ENCODE measurements at regions not wholly inside any gene's neighbourhood (a gene's known extent, or its start where the extent isn't known, plus 50 kb on each side); places are given as distances from the start of the nearest gene placed in this dataset.

DNA sequence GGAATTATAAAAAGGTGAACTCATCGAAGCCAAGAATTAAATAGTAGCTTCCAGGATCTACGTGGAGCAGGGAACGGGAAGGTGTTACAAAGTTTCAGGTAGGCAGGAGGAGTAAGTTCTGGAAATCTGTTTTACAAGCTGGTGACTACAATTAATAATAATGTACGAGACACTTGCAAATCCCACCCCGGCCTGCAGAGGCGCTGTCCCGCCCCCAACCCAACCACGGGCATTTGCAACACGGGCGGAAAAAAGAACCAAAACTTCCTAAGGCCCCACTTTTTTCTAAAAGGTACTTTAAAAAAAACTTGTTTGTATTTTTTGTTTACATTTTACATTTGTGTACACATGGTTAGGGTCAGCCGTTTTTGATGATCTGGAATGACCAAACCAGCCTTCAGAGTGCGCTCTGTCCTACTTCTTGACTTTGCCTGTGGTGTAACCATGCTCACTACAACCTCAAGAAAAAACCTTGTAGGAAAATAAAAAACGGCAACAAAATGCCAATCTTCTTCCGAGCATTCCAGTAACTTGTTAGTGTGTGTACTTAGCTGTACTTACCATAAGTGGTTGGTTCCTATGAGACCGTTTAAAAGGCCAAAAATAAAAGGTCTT, 449.6 kb upstream of the B3GAT1 start:
- TF ChIP-seq PTBP1 (IDR thresholded peaks at IDR 0.05; ENCODE audit: low read depth, low read length, poor library complexity, severe bottlenecking) (no peak), SUZ12 (IDR thresholded peaks at IDR 0.05; ENCODE audit: low read depth, low read length) (no peak), ZNF251 (CRISPR knock-in tag; IDR thresholded peaks at IDR 0.05) (no peak), BRCA1 (CRISPR knock-in tag; IDR thresholded peaks at IDR 0.05) (no peak), ZNF83 (CRISPR knock-in tag; IDR thresholded peaks at IDR 0.05; ENCODE audit: borderline replicate concordance) (no peak), SAP130 (CRISPR knock-in tag; IDR thresholded peaks at IDR 0.05; ENCODE audit: low read depth) (no peak), POLR2AphosphoS5 (IDR thresholded peaks at IDR 0.05; ENCODE audit: low read depth, low read length) (no peak), FOXM1 (CRISPR knock-in tag; IDR thresholded peaks at IDR 0.05) (no peak), ZZZ3 (CRISPR knock-in tag; IDR thresholded peaks at IDR 0.05; ENCODE audit: borderline replicate concordance) (no peak), TCF12 (IDR thresholded peaks at IDR 0.05) (no peak), TCF12 (CRISPR knock-in tag; IDR thresholded peaks at IDR 0.05) (no peak), ISL2 (CRISPR knock-in tag; IDR thresholded peaks at IDR 0.05) (no peak), ASH2L (IDR thresholded peaks at IDR 0.05; ENCODE audit: insufficient read length, low read depth, low read length) (no peak)
- TF ChIP-seq, protein P1, sequence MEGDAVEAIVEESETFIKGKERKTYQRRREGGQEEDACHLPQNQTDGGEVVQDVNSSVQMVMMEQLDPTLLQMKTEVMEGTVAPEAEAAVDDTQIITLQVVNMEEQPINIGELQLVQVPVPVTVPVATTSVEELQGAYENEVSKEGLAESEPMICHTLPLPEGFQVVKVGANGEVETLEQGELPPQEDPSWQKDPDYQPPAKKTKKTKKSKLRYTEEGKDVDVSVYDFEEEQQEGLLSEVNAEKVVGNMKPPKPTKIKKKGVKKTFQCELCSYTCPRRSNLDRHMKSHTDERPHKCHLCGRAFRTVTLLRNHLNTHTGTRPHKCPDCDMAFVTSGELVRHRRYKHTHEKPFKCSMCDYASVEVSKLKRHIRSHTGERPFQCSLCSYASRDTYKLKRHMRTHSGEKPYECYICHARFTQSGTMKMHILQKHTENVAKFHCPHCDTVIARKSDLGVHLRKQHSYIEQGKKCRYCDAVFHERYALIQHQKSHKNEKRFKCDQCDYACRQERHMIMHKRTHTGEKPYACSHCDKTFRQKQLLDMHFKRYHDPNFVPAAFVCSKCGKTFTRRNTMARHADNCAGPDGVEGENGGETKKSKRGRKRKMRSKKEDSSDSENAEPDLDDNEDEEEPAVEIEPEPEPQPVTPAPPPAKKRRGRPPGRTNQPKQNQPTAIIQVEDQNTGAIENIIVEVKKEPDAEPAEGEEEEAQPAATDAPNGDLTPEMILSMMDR (CRISPR knock-in tag; IDR thresholded peaks at IDR 0.05), result no peak
- TF ChIP-seq, protein P2, sequence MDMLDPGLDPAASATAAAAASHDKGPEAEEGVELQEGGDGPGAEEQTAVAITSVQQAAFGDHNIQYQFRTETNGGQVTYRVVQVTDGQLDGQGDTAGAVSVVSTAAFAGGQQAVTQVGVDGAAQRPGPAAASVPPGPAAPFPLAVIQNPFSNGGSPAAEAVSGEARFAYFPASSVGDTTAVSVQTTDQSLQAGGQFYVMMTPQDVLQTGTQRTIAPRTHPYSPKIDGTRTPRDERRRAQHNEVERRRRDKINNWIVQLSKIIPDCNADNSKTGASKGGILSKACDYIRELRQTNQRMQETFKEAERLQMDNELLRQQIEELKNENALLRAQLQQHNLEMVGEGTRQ (IDR thresholded peaks at IDR 0.05; ENCODE audit: low read depth, low read length), result no peak
- TF ChIP-seq, protein P2 (CRISPR knock-in tag; IDR thresholded peaks at IDR 0.05; ENCODE audit: borderline replicate concordance), result no peak
